ENCODE measurements at regions not wholly inside any gene's neighbourhood (a gene's known extent, or its start where the extent isn't known, plus 50 kb on each side); places are given as distances from the start of the nearest gene placed in this dataset.

- TF ChIP-seq CTCF (IDR thresholded peaks at IDR 0.05; ENCODE audit: low read length) (no peak), EZH2 (IDR thresholded peaks at IDR 0.05; ENCODE audit: borderline replicate concordance, low read length) (no peak)
Observed at GRCh38 chr2:47236503-47237215, 60.3 kb upstream of the CALM2 start.
